ENCODE measurements at regions not wholly inside any gene's neighbourhood (a gene's known extent, or its start where the extent isn't known, plus 50 kb on each side); places are given as distances from the start of the nearest gene placed in this dataset.

DNA sequence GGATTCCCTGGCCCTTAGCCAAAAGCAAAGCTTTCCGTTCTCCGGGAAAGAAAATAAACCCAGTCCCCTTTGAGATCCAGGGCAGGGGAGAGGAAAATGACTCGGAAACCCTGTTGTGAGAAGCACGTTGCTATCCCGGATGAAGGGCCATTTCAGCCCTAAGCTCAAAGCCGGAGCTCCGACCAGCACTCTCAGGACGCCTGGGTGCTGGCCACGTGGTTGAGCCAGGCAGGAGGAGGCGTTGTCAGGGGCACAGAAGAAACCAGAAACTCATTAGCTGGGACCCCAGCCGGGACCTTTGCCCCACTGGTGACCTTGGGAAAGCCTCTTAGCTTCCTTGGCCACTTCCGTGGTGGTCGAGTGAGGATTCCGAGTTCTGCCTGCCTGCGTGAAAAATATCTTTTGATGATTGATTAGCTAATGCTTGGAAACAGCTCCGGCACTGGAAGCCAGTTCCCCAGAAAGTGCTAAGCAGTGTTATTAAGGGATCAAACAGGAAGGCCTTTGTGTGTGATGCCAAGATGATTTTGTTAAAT, 57.6 kb upstream of the FZD10 start:
- peak; percentile 43 for DNase-seq

DNA sequence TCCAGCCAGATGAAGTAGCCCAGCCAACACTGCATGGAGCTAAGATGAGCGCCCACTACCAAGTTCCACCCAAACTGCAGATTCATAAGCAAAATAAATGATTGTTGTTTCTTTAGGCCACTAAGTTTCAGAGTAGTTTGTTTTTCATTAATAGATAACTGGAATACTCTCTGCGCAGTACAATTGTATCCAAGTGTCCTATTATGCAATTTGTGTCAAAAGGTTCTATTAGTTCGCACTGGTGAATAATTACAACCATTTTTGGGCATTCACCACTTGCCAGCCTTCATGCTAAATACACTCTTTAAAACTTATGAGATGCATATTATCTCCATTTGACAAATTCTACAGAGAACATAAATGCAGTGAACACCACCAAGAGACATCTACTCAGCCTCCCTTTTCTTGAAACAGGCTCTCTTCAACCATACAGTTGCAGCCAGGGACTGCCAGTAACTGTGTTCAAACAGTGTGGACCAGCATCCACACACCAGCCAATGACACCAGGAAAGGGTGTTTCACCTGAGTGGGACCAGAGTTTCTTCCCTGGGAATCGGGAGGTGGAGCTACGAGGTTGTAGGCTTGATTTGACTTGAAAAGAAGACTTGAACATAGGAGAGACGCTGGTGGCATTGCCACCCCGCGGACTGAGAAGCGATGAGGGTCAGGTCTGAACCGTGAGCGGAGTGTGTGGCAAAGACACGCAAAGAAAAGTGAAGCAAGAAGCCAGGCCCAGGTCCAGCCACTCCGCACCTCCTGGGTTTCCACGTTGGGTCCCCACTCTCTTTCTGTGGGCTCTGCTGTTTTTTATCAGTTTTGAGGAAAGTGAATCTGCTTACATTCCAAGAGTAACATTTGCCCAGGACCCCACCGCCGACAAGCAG, 53.0 kb upstream of the FZD10 start:
- no peak for DNase-seq

DNA sequence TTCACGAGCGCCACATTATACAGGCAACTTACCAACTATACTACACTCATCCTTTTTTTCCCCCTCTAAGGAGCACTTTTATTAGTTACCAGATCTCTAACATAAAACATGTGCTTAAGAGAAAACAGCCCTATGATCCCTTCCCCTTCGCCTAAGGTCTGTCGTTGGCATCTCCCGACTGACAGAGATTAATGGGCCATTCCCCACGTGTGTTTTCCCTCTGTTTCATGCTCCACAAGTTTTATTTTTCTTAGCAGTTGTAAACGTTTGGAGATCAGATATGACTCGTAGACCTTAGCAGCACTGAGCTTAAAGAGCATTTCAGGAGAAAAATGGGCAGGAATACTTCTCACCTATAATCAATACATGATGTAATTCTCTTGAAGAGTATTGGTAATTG, 51.4 kb upstream of the FZD10 start:
- no peak for DNase-seq

DNA sequence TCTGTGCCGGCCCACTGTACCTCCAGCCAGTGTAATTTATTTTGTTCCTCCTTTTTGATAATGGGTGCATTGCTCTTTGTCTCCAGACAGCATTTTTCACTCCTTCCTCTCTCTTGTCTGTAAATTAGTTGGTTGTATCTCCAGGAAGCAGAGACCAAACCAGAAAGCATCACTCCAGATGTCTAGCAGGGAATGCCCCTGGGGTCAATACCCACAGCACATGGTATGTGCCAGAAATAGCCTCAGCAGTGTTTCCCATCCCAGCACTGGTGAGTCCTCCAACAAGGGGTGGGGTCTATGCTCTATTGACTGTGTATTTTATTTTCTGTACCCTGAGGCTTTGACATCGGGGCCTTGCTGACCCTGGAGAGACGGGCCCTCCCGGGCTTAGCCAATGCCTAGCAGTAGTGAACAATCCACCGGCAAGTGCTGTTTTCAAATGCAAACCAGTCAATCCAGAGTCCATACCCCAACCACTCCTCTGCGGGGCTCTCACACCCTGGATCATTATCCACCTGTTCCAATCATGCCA, 50.2 kb upstream of the FZD10 start:
- DNase-seq, result no peak
